ENCODE measurements at regions not wholly inside any gene's neighbourhood (a gene's known extent, or its start where the extent isn't known, plus 50 kb on each side); places are given as distances from the start of the nearest gene placed in this dataset.
A peak's percentile ranks its signal among the peaks of the same experiment; 100 is the strongest.

GRCh38 chrX:104488811-104489210 lies 77.2 kb upstream of the IL1RAPL2 start:
- TF ChIP-seq CTCF (conservative IDR thresholded peaks at IDR 0.05): no peak
- no peak for DNase-seq

GRCh38 chrX:104486691-104487090 lies 79.3 kb upstream of the IL1RAPL2 start:
- Histone ChIP-seq H3K27ac (ENCODE audit: low read depth, low read length) (no peak overlapping the region), H3K4me3 (ENCODE audit: low read length) (no peak overlapping the region), H3K4me1 (ENCODE audit: control insufficient read depth, insufficient read depth, low read length) (no peaks in the 10 kb centered on the region), H3K9ac (ENCODE audit: extremely low read depth, low read length, poor library complexity, severe bottlenecking) (no peak overlapping the region), H3K9me3 (ENCODE audit: control insufficient read depth, low read length) (no peaks in the 10 kb centered on the region), H3K27me3 (ENCODE audit: control insufficient read depth, insufficient read depth, low read length, poor library complexity, severe bottlenecking) (no peaks in the 10 kb centered on the region), H3K36me3 (ENCODE audit: control insufficient read depth, insufficient read depth, low read length) (no peaks in the 10 kb centered on the region)
- H3K27me3 Mint-ChIP-seq (ENCODE audit: insufficient read depth): no peaks in the 10 kb centered on the region
- DNase-seq: no peak
- H3K9me3 Mint-ChIP-seq: peaks cover 39% of the 10 kb centered on the region
- no peaks in the 10 kb centered on the region for H3K36me3 Mint-ChIP-seq (ENCODE audit: low read depth)
- WGBS, 2 experiments (ENCODE audit: insufficient coverage in 1 of 2, insufficient read length in 1 of 2): 89% methylated on average over 2 of the region's 2 CpGs; no CpG with 5 or more reads in 1 of the 2 experiments
- TF ChIP-seq CTCF (conservative IDR thresholded peaks at IDR 0.05): no peak
- H3K4me3 Mint-ChIP-seq: no peak overlapping the region
- no peak overlapping the region for H3K27ac Mint-ChIP-seq
- no peaks in the 10 kb centered on the region for H3K4me1 Mint-ChIP-seq

More at GRCh38 chrX:104488811-104489210, 77.2 kb upstream of the IL1RAPL2 start:
- no peaks in the 10 kb centered on the region for H3K4me1 Mint-ChIP-seq
- H3K9me3 Mint-ChIP-seq: peaks cover 41% of the 10 kb centered on the region
- no peaks in the 10 kb centered on the region for H3K4me1 ChIP-seq (ENCODE audit: control insufficient read depth, insufficient read depth, low read length)
- 86 to 92% methylated on average over 1 of the region's 1 CpG for WGBS, 2 experiments (ENCODE audit: insufficient coverage in 1 of 2, insufficient read length in 1 of 2)
- no peak overlapping the region for H3K4me3 Mint-ChIP-seq
- H3K9ac ChIP-seq (ENCODE audit: extremely low read depth, low read length, poor library complexity, severe bottlenecking): no peak overlapping the region
- H3K36me3 Mint-ChIP-seq (ENCODE audit: low read depth): no peaks in the 10 kb centered on the region
- H3K27me3 ChIP-seq (ENCODE audit: control insufficient read depth, insufficient read depth, low read length, poor library complexity, severe bottlenecking): no peaks in the 10 kb centered on the region
- H3K9me3 ChIP-seq (ENCODE audit: control insufficient read depth, low read length): no peaks in the 10 kb centered on the region
- H3K27ac ChIP-seq (ENCODE audit: low read depth, low read length): no peak overlapping the region
- no peaks in the 10 kb centered on the region for H3K36me3 ChIP-seq (ENCODE audit: control insufficient read depth, insufficient read depth, low read length)
- no peak overlapping the region for H3K27ac Mint-ChIP-seq
- no peaks in the 10 kb centered on the region for H3K27me3 Mint-ChIP-seq (ENCODE audit: insufficient read depth)
- H3K4me3 ChIP-seq (ENCODE audit: low read length): no peak overlapping the region

GRCh38 chrX:104482757-104483156 lies 83.2 kb upstream of the IL1RAPL2 start:
- H3K4me3 ChIP-seq (ENCODE audit: low read length): no peak overlapping the region
- H3K36me3 ChIP-seq (ENCODE audit: control insufficient read depth, insufficient read depth, low read length): no peaks in the 10 kb centered on the region
- Mint-ChIP-seq H3K27me3 (ENCODE audit: insufficient read depth) (no peaks in the 10 kb centered on the region), H3K9me3 (peaks cover 48% of the 10 kb centered on the region), H3K36me3 (ENCODE audit: low read depth) (no peaks in the 10 kb centered on the region), H3K27ac (no peak overlapping the region), H3K4me1 (no peaks in the 10 kb centered on the region), H3K4me3 (no peak overlapping the region)
- H3K27me3 ChIP-seq (ENCODE audit: control insufficient read depth, insufficient read depth, low read length, poor library complexity, severe bottlenecking): no peaks in the 10 kb centered on the region
- no peak overlapping the region for H3K9ac ChIP-seq (ENCODE audit: extremely low read depth, low read length, poor library complexity, severe bottlenecking)
- WGBS, 2 experiments (ENCODE audit: insufficient coverage in 1 of 2, insufficient read length in 1 of 2): 42% methylated on average over 2 of the region's 2 CpGs; no CpG with 5 or more reads in 1 of the 2 experiments
- H3K27ac ChIP-seq (ENCODE audit: low read depth, low read length): no peak overlapping the region
- TF ChIP-seq CTCF (conservative IDR thresholded peaks at IDR 0.05): peak; percentile 44
- H3K9me3 ChIP-seq (ENCODE audit: control insufficient read depth, low read length): no peaks in the 10 kb centered on the region
- no peaks in the 10 kb centered on the region for H3K4me1 ChIP-seq (ENCODE audit: control insufficient read depth, insufficient read depth, low read length)
- no peak for DNase-seq
